ENCODE measurements at regions not wholly inside any gene's neighbourhood (a gene's known extent, or its start where the extent isn't known, plus 50 kb on each side); places are given as distances from the start of the nearest gene placed in this dataset.

- TF ChIP-seq, protein P1, sequence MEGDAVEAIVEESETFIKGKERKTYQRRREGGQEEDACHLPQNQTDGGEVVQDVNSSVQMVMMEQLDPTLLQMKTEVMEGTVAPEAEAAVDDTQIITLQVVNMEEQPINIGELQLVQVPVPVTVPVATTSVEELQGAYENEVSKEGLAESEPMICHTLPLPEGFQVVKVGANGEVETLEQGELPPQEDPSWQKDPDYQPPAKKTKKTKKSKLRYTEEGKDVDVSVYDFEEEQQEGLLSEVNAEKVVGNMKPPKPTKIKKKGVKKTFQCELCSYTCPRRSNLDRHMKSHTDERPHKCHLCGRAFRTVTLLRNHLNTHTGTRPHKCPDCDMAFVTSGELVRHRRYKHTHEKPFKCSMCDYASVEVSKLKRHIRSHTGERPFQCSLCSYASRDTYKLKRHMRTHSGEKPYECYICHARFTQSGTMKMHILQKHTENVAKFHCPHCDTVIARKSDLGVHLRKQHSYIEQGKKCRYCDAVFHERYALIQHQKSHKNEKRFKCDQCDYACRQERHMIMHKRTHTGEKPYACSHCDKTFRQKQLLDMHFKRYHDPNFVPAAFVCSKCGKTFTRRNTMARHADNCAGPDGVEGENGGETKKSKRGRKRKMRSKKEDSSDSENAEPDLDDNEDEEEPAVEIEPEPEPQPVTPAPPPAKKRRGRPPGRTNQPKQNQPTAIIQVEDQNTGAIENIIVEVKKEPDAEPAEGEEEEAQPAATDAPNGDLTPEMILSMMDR (IDR thresholded peaks at IDR 0.05; ENCODE audit: insufficient read depth, low read depth, low read length): no peak
- Histone ChIP-seq H3K27me3 (ENCODE audit: control insufficient read depth, insufficient read depth, low read length) (peaks cover 1% of the 10 kb centered on the region), H3K36me3 (ENCODE audit: control insufficient read depth, insufficient read depth, low read length) (no peaks in the 10 kb centered on the region), H3K4me3 (ENCODE audit: low read depth, low read length) (no peak overlapping the region)
- ChIA-PET CTCF (interaction anchor here (1.1 to 1.9 kb wide), 2 partner anchors 16 to 25 kb away, joined by 3 to 4 read pairs; no protein-coding TSS in a partner anchor), POLR2A (no interaction called here)
- no peak for DNase-seq (ENCODE audit: low read depth)
These were observed 198.7 kb upstream of the DTNBP1 start for GRCh38 chr6:15861486-15861885.

DNA sequence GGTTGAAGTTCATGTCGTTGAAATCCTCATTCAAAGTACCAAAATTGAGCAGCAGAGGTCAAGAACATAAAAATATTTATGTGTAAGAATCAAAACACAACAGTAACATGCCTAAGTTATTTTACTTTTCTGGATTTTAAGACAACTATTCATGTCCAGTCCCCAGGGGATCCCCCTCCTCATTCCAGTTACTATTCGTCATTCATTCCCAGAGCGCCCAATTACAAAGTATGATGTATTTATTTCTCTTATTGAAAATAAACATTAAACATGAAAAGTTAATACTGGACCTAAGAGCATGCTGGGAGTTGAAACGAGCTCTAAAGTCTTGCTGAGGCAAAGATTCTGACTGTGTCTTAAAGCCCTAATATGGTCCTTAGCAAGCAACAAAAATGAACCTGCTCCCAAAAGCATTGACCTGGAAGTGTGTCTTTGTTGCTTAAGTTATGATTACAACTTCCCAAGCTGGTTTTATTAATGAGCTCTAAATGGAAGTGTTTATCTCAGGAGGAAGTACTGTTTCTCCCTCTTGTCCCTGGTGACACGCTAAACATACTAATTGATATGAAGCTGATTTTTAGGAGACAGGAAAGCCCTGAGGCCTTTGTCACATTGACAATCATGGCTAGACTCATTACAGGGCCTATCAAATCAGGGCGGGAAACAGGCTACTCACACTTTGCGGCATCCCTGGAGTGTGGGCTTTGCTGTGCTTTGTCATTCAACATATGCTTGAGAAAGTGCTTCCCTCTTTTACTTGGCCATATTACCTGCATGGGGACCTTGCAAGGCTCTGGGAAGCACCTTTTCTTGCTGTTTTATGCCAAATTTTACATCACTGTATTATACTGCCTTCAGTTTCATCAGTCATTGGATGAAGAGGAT lies 192.2 kb upstream of the DTNBP1 start:
- POLR2A ChIA-PET: no interaction called here
- no peak overlapping the region for H3K4me3 ChIP-seq (ENCODE audit: low read depth, low read length)
- CTCF ChIA-PET: interaction anchor here (1.2 kb wide), 1 partner anchor 9 kb away, joined by 3 read pairs; no protein-coding TSS in a partner anchor
- H3K36me3 ChIP-seq (ENCODE audit: control insufficient read depth, insufficient read depth, low read length): no peaks in the 10 kb centered on the region
- no peaks in the 10 kb centered on the region for H3K27me3 ChIP-seq (ENCODE audit: control insufficient read depth, insufficient read depth, low read length)
- DNase-seq (ENCODE audit: low read depth): no peak
- TF ChIP-seq, protein P1 (IDR thresholded peaks at IDR 0.05; ENCODE audit: insufficient read depth, low read depth, low read length): no peak

GRCh38 chr6:15854378-15854777 lies 191.6 kb upstream of the DTNBP1 start:
- ChIA-PET CTCF (interaction anchor here (1.2 kb wide), 1 partner anchor 10 kb away, joined by 3 read pairs; no protein-coding TSS in a partner anchor), POLR2A (no interaction called here)
- H3K4me3 ChIP-seq (ENCODE audit: low read depth, low read length): no peak overlapping the region
- H3K36me3 ChIP-seq (ENCODE audit: control insufficient read depth, insufficient read depth, low read length): no peaks in the 10 kb centered on the region
- H3K27me3 ChIP-seq (ENCODE audit: control insufficient read depth, insufficient read depth, low read length): no peaks in the 10 kb centered on the region
- TF ChIP-seq, protein P1 (IDR thresholded peaks at IDR 0.05; ENCODE audit: insufficient read depth, low read depth, low read length): no peak
- DNase-seq (ENCODE audit: low read depth): no peak

DNA sequence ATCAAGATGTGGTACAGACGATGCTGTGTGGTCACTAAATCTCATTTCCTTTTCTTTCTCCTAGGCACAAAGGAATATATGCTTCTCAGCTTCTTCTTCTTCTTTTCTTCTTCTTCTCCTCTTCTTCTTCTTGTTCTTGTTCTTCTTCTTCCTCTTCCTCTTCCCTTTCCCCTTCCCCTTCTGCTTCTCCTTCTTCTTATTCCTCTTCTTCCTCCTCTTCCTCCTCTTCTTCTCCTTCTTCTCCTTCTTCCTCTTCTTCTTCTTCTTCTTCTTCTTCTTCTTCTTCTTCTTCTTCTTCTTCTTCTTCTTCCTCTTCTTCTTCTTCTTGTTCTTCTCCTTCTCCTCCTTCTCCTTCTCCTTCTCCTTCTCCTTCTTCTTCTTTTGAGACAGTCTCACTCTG lies 190.4 kb upstream of the DTNBP1 start:
- Histone ChIP-seq H3K4me3 (ENCODE audit: low read depth, low read length) (no peak overlapping the region), H3K27me3 (ENCODE audit: control insufficient read depth, insufficient read depth, low read length) (no peaks in the 10 kb centered on the region), H3K36me3 (ENCODE audit: control insufficient read depth, insufficient read depth, low read length) (no peaks in the 10 kb centered on the region)
- CTCF ChIA-PET: no interaction called here
- DNase-seq (ENCODE audit: low read depth): no peak
- TF ChIP-seq, protein P1 (IDR thresholded peaks at IDR 0.05; ENCODE audit: insufficient read depth, low read depth, low read length): no peak
- POLR2A ChIA-PET: no interaction called here

GRCh38 chr6:15852289-15852688 lies 189.5 kb upstream of the DTNBP1 start:
- POLR2A ChIA-PET: no interaction called here
- DNase-seq (ENCODE audit: low read depth): no peak
- Histone ChIP-seq H3K36me3 (ENCODE audit: control insufficient read depth, insufficient read depth, low read length) (no peaks in the 10 kb centered on the region), H3K27me3 (ENCODE audit: control insufficient read depth, insufficient read depth, low read length) (no peaks in the 10 kb centered on the region), H3K4me3 (ENCODE audit: low read depth, low read length) (no peak overlapping the region)
- CTCF ChIA-PET: interaction anchor here (0.6 kb wide), 1 partner anchor 51 kb away, joined by 3 read pairs; no protein-coding TSS in a partner anchor
- TF ChIP-seq, protein P1 (IDR thresholded peaks at IDR 0.05; ENCODE audit: insufficient read depth, low read depth, low read length): no peak
